ENCODE measurements at regions not wholly inside any gene's neighbourhood (a gene's known extent, or its start where the extent isn't known, plus 50 kb on each side); places are given as distances from the start of the nearest gene placed in this dataset.

DNA sequence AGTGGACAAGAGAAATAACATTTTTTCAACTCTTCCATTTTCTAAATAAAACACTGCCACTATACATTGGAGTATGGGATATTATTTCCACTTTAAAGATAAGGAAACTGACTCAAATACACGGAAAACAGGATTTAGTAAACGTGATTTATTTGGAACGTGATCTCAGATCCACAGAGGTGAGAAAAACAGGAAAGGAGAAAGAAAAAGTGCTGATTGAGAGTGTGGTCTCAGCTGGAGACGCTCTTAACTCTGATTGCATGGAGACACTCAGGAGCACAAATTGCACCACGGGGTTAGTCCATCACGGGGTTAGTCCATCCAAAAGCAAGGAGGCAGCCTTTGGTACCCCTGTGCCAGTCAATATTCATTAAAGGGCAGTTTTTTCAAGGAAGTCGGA, 142.5 kb downstream of the GNAT3 start:
- no peak for TF ChIP-seq POLR2A (IDR thresholded peaks at IDR 0.05; ENCODE audit: extremely low read depth, insufficient read length)
- TF ChIP-seq, protein P1, sequence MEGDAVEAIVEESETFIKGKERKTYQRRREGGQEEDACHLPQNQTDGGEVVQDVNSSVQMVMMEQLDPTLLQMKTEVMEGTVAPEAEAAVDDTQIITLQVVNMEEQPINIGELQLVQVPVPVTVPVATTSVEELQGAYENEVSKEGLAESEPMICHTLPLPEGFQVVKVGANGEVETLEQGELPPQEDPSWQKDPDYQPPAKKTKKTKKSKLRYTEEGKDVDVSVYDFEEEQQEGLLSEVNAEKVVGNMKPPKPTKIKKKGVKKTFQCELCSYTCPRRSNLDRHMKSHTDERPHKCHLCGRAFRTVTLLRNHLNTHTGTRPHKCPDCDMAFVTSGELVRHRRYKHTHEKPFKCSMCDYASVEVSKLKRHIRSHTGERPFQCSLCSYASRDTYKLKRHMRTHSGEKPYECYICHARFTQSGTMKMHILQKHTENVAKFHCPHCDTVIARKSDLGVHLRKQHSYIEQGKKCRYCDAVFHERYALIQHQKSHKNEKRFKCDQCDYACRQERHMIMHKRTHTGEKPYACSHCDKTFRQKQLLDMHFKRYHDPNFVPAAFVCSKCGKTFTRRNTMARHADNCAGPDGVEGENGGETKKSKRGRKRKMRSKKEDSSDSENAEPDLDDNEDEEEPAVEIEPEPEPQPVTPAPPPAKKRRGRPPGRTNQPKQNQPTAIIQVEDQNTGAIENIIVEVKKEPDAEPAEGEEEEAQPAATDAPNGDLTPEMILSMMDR (IDR thresholded peaks at IDR 0.05; ENCODE audit: low read depth, low read length), result no peak
- TF ChIP-seq MYC (IDR thresholded peaks at IDR 0.05; ENCODE audit: low read depth, low read length), result no peak
- TF ChIP-seq, protein P2, sequence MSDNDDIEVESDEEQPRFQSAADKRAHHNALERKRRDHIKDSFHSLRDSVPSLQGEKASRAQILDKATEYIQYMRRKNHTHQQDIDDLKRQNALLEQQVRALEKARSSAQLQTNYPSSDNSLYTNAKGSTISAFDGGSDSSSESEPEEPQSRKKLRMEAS (IDR thresholded peaks at IDR 0.05; ENCODE audit: low read depth, low read length), result no peak
